ENCODE measurements at regions not wholly inside any gene's neighbourhood (a gene's known extent, or its start where the extent isn't known, plus 50 kb on each side); places are given as distances from the start of the nearest gene placed in this dataset.

- TF ChIP-seq CTCF (IDR thresholded peaks at IDR 0.05; ENCODE audit: low read depth, low read length) (no peak), EZH2phosphoT487 (IDR thresholded peaks at IDR 0.05; ENCODE audit: low read depth) (no peak)
Observed at GRCh38 chr6:105619971-105620741, 217.3 kb upstream of the PREP start.
